ENCODE measurements at regions not wholly inside any gene's neighbourhood (a gene's known extent, or its start where the extent isn't known, plus 50 kb on each side); places are given as distances from the start of the nearest gene placed in this dataset.
A peak's percentile ranks its signal among the peaks of the same experiment; 100 is the strongest.

DNA sequence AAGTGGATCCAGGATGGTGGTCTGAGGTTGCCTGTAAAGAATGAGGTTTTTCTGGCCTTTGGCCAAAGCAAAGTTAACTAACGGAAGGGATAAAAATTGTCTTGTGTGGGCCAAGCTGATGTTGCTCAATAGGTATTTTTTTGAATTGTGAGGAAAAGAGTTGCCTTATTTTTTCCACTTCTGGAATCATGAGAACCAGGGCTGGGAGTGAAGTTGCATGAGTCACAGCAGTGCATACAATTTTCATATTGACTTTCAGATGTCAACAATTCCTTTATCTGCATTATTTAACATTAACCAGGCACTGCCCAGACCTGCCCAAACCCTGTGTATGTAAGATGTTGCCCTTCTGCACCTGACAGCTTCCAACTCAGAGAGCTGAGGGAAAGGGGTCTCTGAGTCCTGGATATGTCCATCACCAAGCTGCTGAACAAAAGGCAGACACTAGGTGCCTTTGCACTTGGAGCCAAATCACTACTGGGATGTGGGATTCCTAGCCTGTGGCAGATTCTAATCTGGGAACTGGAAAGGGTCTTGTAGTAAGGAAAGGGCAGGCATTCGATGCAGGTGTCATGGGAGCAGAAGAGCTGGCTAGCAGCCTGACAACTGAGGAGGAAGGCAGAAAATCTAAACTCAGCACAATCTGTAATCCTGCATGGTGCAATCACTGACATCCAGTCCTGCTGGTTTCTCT lies 52.3 kb upstream of the SLC35B4 start (continued):
- TF ChIP-seq ZNF75D (CRISPR knock-in tag; IDR thresholded peaks at IDR 0.05; ENCODE audit: borderline replicate concordance) = no peak
- TF ChIP-seq RARA (CRISPR knock-in tag; IDR thresholded peaks at IDR 0.05) = peak; percentile 41; the same call in 1 of the 2 replicates
- no peak for TF ChIP-seq KDM5A (IDR thresholded peaks at IDR 0.05; ENCODE audit: borderline replicate concordance, low read length)
- no peak for TF ChIP-seq ATRX (CRISPR knock-in tag; IDR thresholded peaks at IDR 0.05; ENCODE audit: borderline replicate concordance)
- TF ChIP-seq FOXA3 (CRISPR knock-in tag; IDR thresholded peaks at IDR 0.05) = peak; percentile 75
- TF ChIP-seq ARID2 (CRISPR knock-in tag; IDR thresholded peaks at IDR 0.05; ENCODE audit: borderline replicate concordance) = no peak
- no peak for TF ChIP-seq SNAPC2 (CRISPR knock-in tag; IDR thresholded peaks at IDR 0.05)
- TF ChIP-seq GATAD2A (CRISPR knock-in tag; IDR thresholded peaks at IDR 0.05) = peak; percentile 90
- TF ChIP-seq FOXA1 (IDR thresholded peaks at IDR 0.05) = no peak
- TF ChIP-seq FOXA1 (CRISPR knock-in tag; IDR thresholded peaks at IDR 0.05) = peak; percentile 71
- peak; percentile 66; the same call in 1 of the 2 replicates for TF ChIP-seq ETV5 (CRISPR knock-in tag; IDR thresholded peaks at IDR 0.05; ENCODE audit: borderline replicate concordance)
- TF ChIP-seq ELF3 (CRISPR knock-in tag; IDR thresholded peaks at IDR 0.05) = peak; percentile 46; the same call in 1 of the 2 replicates
- TF ChIP-seq SIX1 (CRISPR knock-in tag; IDR thresholded peaks at IDR 0.05; ENCODE audit: borderline replicate concordance) = 0 out of 2 replicates have a peak, but pooled peaks have one; percentile 8
- TF ChIP-seq, protein P1, sequence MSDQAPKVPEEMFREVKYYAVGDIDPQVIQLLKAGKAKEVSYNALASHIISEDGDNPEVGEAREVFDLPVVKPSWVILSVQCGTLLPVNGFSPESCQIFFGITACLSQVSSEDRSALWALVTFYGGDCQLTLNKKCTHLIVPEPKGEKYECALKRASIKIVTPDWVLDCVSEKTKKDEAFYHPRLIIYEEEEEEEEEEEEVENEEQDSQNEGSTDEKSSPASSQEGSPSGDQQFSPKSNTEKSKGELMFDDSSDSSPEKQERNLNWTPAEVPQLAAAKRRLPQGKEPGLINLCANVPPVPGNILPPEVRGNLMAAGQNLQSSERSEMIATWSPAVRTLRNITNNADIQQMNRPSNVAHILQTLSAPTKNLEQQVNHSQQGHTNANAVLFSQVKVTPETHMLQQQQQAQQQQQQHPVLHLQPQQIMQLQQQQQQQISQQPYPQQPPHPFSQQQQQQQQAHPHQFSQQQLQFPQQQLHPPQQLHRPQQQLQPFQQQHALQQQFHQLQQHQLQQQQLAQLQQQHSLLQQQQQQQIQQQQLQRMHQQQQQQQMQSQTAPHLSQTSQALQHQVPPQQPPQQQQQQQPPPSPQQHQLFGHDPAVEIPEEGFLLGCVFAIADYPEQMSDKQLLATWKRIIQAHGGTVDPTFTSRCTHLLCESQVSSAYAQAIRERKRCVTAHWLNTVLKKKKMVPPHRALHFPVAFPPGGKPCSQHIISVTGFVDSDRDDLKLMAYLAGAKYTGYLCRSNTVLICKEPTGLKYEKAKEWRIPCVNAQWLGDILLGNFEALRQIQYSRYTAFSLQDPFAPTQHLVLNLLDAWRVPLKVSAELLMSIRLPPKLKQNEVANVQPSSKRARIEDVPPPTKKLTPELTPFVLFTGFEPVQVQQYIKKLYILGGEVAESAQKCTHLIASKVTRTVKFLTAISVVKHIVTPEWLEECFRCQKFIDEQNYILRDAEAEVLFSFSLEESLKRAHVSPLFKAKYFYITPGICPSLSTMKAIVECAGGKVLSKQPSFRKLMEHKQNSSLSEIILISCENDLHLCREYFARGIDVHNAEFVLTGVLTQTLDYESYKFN (CRISPR knock-in tag; conservative IDR thresholded peaks at IDR 0.05) = peak; percentile 63
- TF ChIP-seq MIER3 (CRISPR knock-in tag; IDR thresholded peaks at IDR 0.05; ENCODE audit: borderline replicate concordance) = 0 out of 2 replicates have a peak, but pooled peaks have one; percentile 65
